ENCODE measurements at regions not wholly inside any gene's neighbourhood (a gene's known extent, or its start where the extent isn't known, plus 50 kb on each side); places are given as distances from the start of the nearest gene placed in this dataset.

DNA sequence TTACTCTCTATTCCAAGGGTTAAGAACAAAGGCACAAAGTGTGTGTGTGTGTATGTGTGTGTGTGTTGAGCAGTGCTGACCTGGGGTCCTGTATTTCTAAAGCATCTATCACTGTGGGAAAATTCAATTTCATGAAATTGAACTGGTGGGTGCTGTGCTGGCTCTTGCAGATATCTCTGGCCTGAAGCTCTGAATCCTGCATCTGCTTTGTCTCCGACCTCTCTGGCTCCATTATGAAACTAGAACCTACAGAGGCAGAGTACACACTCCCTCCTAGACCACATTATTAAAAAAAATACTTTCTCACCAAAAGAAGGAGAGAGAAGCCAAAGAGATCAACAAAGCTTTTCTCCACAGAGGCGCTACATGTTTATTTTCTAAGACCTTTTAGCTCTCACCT lies 88.4 kb upstream of the PDE4B start:
- no peak for ATAC-seq
- no peak for TF ChIP-seq POLR2A (IDR thresholded peaks at IDR 0.05)
- no peak for TF ChIP-seq CTCF (IDR thresholded peaks at IDR 0.05)
- Histone ChIP-seq H3K27ac (no peak overlapping the region), H3K4me3 (no peak overlapping the region), H3K4me1 (no peaks in the 10 kb centered on the region), H3K9me3 (no peaks in the 10 kb centered on the region), H3K27me3 (no peaks in the 10 kb centered on the region), H3K36me3 (no peaks in the 10 kb centered on the region)
- DNase-seq, result no peak
- WGBS (ENCODE audit: insufficient coverage, low coverage, low lambda C conversion rate, missing lambda C conversion rate), result 40% methylated on average over 2 of the region's 2 CpGs
- intact Hi-C loops (cut with DNase I), result no loop called here

DNA sequence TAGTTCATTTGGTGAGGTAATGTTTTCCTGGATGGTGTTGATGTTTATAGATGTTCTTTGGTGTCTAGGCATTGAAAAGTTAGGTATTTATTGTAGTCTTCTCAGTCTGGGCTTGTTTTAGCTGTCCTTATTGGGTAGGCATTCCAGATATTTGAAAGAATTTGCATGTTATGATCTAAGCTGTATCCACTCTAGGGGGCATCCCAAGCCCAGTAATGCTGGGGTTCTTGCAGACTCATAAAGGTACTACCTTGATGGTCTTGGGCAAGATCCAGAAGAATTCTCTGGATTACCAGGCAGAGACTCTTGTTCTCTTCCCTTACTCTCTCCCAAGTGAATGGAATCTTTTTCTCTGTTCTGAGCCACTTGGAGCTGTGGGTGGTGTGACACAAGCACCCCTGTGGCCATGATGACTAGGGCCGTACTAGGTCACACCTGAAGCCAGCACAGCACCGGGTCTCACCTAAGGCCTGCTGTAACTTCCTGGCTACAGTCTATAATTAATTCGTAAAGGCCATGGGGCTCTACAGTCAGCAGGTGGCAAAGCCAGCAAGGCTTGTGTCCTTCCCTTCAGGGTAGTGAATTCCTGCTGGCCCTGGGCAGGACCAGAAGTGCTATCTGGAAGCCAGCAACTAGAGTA lies 74.8 kb upstream of the PDE4B start:
- no peak overlapping the region for H3K27ac ChIP-seq
- H3K27me3 ChIP-seq, result no peaks in the 10 kb centered on the region
- ATAC-seq, result no peak
- H3K4me1 ChIP-seq, result no peaks in the 10 kb centered on the region
- WGBS (ENCODE audit: insufficient coverage, low coverage, low lambda C conversion rate, missing lambda C conversion rate), result 90% methylated on average over 3 of the region's 3 CpGs
- TF ChIP-seq CTCF (IDR thresholded peaks at IDR 0.05) (no peak), POLR2A (IDR thresholded peaks at IDR 0.05) (no peak)
- no peak overlapping the region for H3K4me3 ChIP-seq
- no peaks in the 10 kb centered on the region for H3K9me3 ChIP-seq
- no peak for DNase-seq
- no peaks in the 10 kb centered on the region for H3K36me3 ChIP-seq
- intact Hi-C loops (cut with DNase I), result no loop called here

DNA sequence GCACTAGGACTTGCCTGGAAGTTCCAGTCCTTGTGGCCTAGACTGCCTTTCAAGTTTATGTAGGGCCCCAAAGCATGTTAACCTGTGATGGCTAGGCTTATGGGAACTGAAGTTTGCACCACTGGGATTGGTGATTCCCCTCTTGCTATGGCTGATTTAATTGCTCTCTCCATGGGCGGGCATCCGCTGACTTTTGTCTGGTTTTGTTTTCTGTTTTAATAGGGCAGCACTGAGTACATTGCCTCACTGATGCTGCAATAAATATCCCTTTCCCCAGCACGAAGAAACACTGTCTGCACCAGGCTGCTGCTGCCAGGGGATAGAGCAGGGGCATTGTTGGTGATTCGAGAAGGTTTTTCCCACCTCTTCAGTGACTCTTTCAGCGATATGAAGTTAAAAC lies 73.3 kb upstream of the PDE4B start:
- no peak overlapping the region for H3K4me3 ChIP-seq
- H3K9me3 ChIP-seq, result no peaks in the 10 kb centered on the region
- intact Hi-C loops (cut with DNase I), result no loop called here
- no peak overlapping the region for H3K27ac ChIP-seq
- DNase-seq, result no peak
- H3K4me1 ChIP-seq, result no peaks in the 10 kb centered on the region
- no peak for ATAC-seq
- no peaks in the 10 kb centered on the region for H3K36me3 ChIP-seq
- TF ChIP-seq POLR2A (IDR thresholded peaks at IDR 0.05) (no peak), CTCF (IDR thresholded peaks at IDR 0.05) (no peak)
- WGBS (ENCODE audit: insufficient coverage, low coverage, low lambda C conversion rate, missing lambda C conversion rate), result 54% methylated on average over 5 of the region's 5 CpGs
- no peaks in the 10 kb centered on the region for H3K27me3 ChIP-seq

DNA sequence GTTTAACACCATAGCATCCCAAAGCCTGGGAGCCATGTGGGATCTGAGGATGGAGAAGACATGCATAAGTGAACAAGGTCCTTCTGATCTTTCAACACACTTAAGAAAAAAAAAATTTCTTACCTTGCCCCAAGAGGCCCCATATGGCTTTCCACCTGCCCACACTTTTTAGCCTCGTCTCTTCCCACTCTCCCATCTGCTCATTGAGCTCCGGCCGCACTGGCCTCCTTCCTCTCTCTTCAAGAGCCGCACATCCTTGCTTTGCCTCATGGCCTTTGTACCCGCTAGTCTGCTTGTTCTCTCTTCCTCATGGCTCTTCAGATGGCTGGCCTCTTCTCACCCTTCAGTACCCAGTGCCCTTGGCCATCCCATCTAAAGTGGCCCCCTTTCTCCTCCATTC lies 70.2 kb upstream of the PDE4B start:
- no peak overlapping the region for H3K4me3 ChIP-seq
- no peaks in the 10 kb centered on the region for H3K36me3 ChIP-seq
- intact Hi-C loops (cut with DNase I), result no loop called here
- no peak overlapping the region for H3K27ac ChIP-seq
- 88% methylated on average over 5 of the region's 5 CpGs for WGBS (ENCODE audit: insufficient coverage, low coverage, low lambda C conversion rate, missing lambda C conversion rate)
- H3K27me3 ChIP-seq, result no peaks in the 10 kb centered on the region
- ATAC-seq (no peak), DNase-seq (no peak)
- TF ChIP-seq POLR2A (IDR thresholded peaks at IDR 0.05) (no peak), CTCF (IDR thresholded peaks at IDR 0.05) (no peak)
- no peaks in the 10 kb centered on the region for H3K9me3 ChIP-seq
- no peaks in the 10 kb centered on the region for H3K4me1 ChIP-seq

DNA sequence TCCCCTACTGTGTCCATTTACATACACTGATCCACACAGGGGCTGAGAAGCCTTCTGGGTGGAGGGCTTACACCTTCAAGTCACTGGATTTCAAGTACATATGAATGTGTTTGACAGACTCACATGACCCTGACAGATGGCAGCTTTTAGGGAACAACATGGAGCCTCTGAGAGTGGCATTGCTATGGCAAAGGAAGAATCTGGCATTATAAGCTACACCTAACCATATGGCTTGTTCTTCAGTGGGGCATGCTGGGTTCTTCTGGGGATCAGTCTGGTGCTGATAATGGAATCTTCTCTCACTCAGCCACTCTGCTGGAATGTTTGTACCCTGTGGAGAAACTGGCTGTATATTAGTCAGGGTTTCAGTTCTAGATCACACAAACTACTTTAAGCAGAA lies 68.5 kb upstream of the PDE4B start:
- Histone ChIP-seq H3K27ac (no peak overlapping the region), H3K27me3 (no peaks in the 10 kb centered on the region), H3K4me1 (no peaks in the 10 kb centered on the region), H3K9me3 (no peaks in the 10 kb centered on the region), H3K36me3 (no peaks in the 10 kb centered on the region), H3K4me3 (no peak overlapping the region)
- ATAC-seq, result no peak
- DNase-seq, result no peak
- TF ChIP-seq POLR2A (IDR thresholded peaks at IDR 0.05), result no peak
- TF ChIP-seq CTCF (IDR thresholded peaks at IDR 0.05), result no peak
- intact Hi-C loops (cut with DNase I), result no loop called here

All from right lobe of liver (tissue), 6 donors.